Renal cortical epithelial cell (primary cell): ENCODE measurements at regions not wholly inside any gene's neighbourhood (a gene's known extent, or its start where the extent isn't known, plus 50 kb on each side); places are given as distances from the start of the nearest gene placed in this dataset.
A peak's percentile ranks its signal among the peaks of the same experiment; 100 is the strongest.

Experiments used
- DNase-seq: peaks from one replicate; pipeline ENCODE4 v3.0.0-alpha.2; 2011; ENCODE audit warnings: low read depth

DNA sequence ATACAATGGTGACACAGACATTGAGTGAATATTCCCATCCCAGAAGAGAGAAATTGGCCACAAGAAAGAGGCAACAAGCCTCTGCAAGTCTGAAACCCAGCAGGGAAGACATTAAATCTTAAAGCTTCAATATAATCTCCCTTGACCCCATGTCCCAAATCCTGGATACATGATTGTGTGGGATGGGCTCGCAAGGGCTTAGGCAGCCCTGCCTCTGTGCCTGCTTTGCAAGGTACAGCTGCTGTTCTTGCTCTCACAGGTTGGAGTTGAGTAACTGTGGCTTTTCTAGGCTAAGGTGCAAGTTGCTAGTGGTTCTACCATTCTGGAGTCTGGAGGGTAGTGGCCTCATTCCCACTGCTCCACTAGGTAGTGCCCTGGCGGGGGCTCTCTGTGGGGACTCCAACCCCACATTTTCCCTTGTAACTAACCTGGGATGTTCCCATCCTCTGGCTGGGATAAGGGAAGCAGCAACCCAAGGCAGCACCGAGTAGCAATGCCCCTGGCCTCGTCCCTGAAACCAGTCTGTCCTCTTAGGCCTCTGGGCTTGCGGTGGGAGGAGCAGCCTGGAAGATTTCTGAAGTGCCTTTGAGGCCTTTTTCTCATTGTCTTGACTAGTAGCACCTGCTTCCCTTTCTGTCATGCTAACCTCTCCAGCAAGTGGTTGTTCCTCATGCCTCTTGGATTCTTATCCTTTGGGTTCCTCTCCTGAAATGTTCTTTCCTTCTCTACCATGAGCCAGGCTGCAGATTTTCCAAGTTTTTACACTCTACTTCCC lies 90.0 kb downstream of the FAM174B start:
- no peak for DNase-seq

DNA sequence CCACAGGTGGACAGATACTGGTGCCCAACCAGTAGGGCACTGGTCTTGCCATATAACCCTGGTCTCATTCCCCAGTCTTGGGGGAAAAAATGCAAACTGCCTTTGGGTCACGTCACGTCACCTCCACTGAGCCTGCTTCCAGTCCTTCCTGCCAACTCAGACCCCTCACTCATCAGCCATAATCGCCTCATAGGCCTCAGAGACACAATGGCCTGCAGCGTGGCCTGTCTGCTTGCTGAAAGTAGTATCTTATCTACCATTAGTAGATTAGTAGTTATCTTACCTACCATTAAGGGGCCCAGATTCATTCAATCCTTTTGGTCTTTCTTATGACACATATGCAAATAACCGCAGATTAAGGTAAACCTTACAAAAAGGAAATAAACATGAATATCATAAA lies 93.8 kb downstream of the FAM174B start:
- DNase-seq = no peak

DNA sequence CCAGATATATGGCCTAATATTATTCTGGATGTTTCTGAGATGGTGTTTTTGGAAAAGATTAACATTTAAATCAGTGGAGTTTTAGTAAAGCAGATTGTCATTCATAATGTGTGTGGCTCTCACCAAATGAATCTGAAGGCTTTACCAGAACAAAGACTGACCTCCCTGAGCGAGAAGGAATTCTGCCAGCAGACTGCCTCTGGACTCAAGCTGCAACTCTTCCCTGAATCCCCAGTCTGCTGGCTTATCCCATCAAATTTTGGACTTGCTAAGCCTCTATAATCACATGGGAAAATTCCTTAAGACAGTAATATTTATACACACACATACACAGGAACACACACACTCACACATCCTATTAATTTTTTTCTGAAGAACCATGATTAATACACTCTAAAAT lies 102.3 kb downstream of the FAM174B start:
- DNase-seq = no peak

DNA sequence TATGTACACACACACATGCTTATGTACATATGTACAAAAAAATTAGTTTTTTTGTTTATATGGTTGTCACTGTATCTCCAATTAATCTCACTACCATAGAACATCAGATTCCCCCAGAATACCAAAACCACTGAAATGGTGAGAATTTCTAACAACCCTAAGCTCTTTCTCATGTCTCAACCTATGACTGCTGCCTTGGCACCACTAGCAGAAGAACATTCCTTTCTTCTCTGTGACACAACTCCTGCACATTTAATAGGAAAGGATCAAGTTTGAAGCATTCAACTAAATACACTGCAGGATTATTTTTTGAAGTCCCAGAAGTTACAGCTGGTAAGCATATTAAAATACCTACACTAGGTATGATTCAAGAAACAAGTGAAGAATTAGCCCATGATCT lies 109.6 kb downstream of the FAM174B start:
- DNase-seq = no peak

DNA sequence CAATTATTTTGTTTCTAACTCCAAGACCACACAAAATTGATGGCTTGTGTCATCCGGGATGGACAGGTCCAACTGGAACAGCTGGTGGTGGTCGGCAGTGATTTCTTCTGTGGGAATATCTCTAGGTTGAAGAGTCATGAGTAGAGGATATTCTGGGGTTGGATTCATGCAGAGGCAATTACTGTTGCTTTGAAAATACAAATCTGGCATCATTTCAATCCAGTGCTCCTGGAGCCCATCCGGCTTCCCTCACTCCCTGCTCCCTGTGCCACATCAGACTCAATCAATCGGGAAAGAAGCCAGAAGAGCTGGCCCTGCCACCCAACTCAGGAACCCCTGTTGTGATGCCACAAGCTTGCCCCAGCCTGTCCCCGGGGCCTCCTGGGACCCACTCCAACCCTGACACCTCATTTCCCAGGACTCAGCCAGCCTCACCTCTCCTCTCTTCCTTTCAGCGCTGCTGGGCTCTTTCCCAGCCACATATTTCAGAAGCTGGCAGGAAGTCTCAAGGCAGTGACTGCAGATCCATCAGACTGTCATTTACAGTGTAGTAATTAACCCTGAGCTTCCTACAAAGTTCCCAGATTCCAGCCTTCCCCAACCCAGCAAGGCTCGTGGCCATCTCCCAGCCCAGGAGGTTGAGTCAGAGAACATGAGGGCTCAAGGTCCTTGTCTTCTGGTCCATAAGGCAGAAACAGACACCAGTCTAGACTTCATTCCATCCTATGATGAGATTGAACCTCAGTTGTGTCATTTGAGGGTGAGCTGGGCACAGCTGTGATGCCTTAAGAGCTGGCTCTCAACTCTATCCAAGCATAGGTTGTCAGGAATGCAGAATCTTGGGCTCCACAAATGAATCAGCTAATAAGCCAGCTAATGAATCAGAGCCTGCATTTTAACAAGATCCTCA lies 114.0 kb downstream of the FAM174B start:
- no peak for DNase-seq

DNA sequence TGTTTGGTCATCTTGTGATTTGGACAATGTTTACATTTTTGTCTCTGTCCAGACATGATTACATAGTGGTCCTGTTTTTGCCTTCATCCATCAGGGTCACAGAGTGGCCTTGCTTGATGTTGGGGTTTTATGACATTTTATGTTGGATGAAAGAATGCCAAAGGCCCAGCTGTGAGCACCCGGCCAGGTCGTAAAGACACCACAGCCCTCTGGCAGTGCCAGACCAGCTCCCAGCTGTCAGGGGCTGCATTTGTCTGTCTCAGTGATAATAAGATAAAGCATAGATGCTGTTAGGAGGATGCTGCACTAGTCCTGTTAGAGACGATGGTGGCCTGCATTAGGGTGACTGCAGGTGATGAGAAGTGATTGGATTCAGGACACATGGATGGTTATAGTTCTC lies 117.5 kb downstream of the FAM174B start:
- DNase-seq = no peak

DNA sequence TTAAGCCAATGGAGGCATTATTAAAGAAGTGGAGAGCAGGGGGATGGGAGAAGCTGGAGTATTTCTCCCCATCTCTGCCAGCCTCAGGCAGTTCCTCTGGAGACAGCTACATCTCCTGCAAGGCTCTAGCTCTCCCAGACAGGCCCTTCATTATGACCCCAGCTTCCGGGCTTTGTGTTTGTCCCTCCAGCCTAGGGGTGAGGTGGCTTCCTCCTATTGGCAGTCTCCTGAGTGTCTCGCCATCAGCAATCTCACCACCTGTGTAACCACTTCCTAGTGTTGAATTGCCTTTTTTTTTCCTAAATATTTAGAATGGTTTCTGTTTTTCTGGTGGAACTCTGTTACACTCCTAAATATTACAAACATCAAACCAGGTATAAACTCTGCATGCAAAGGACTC lies 122.3 kb downstream of the FAM174B start:
- DNase-seq = no peak

DNA sequence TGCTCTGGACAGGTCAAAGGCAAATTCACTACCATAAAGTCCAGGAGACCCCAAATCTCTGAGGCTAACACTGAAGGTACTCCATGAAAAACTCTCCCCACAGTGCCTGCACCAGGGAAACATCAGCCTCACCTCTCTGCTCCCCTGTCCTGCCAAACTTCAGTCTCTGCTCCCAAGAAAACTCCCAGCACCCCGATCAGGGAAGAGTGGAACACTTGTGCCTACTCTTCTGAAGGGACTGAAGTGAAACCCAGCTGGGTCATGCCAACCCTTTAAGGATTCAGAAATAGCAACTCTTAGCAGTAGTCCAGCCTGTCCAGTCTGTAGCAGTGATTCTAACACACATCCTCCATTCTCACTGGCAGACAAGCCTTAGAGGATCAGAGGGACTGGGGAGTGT lies 124.2 kb downstream of the FAM174B start:
- DNase-seq = no peak

DNA sequence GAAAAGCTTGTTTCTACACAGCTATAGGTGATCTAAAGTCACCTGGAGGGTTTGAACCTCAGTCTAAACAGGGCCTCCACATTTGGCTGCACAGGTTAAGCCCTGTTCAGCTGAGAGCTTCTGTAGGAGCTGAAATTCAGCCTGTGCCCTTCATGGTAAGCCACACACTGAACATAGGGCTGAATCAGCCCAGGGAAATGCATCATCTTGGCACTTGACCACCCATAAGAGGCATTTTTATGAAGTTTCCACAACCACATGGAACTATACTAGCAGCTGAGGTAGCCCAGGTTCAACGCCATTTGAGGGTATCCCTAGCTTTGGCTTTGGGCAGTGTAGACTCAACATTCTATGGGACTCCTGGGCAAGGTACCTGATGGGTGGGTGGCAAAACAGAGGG lies 126.8 kb downstream of the FAM174B start:
- no peak for DNase-seq

DNA sequence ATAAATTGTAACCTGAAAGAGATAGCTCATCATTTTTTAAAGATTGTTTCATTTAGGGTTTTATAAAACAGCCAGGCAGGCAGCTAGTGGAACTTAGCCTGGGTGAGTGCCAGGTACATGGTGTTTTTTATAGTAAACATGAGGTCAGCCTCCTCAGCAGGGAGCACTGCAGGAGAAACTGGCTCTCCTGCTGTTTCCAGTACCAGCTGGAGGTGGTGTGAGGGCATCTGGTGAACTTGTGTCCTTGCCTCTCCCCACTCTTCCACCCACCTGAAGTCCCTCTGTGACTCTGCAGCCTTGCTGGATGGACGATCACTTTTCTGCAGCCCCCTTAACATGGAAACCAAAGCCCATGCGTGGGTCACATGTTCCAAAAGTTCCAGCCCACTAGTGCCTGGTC lies 128.4 kb downstream of the FAM174B start:
- peak; percentile 51 for DNase-seq

DNA sequence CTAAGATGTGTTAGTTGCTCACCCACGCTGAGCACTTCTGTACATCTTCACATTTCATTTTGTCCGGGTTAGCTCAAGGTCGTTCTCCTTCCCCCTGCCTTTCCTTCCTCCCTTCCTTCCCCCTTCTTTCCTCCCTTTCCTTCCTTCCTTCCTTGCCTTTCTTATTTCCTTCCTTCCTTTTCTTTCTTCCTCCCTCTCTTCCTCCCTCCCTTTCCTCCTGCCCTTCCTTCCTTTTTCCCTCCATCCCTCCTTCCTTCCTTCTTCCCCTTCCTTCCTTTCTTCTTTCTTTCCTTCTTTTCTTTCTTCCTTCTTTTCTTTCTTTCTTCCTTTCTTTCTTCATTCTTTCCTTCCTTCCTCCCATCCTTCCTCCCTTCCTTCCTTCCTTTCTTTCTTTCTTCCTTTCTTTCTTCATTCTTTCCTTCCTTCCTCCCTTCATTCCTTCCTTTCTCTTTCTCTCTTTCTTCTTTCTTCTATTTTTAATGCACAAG lies 129.8 kb downstream of the FAM174B start:
- no peak for DNase-seq

DNA sequence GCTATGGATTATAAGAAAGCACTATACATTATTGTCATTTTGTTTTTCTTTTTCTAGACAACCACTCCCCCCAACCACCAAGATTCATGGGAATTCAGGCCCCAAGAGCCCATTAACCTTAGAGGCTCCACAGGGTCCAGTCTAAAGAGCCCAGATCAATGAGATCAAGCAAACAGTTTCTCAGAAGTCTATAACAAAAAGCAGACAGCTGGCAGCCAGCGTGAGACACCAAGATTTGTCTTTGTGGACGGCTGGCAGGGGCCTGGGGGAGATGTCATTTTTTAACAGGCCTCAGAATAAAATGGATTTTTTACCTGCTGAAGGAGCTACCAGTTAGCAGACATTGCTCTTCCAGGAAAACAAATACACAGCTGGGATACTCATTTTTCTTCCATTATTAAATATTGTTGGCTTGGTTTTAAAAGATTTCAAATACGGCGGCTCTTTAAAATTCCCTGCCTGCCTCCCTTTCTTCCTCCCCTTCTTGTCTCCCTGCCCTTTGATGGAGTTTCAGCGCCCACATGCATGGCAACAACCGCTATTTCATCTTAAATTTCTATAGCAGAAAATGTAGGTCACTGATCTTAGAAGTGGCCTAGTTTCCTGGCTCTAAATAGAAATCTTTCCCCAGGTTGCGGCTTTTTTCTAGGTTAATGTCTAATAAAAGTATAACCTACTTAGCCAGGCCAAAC lies 130.6 kb downstream of the FAM174B start:
- no peak for DNase-seq

DNA sequence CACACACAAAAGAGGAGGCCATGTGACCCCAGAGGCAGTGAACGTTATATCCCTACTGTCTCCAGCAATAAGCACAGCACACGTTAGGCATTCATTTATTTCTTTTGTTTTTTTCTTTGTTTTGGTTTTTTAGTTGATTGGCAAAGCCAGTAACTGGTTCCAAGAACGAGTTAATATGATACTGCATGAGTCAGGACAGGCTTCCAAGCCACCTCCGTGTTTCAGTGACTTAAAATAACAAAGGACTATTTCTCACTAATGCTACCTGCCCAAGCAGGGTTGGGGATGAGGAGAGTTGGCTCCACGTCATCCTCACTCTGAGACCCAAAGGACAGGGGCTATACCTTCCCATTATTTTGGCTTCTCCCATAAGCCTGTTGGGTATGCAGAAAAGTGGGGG lies 130.5 kb downstream of the ST8SIA2 start:
- peak; percentile 78 for DNase-seq

DNA sequence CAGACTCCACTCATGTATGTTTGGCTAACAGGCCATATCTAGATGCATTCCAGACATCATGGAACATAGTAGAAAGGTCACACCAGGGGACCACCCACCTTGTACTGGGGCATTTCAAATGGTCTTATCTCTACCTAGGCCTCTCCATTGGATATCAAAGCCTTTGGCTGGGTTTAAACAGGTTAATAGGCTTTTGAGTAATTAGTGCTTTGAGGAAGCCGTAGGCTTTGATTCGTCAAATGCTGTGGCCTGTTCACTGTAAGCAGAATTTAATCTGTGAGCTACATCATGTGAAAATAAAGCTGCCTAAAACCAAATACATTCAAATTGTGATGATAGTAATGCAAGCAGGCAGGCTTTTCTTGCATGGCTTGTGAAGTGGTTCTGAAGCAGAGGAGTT lies 129.5 kb downstream of the ST8SIA2 start:
- DNase-seq = no peak

DNA sequence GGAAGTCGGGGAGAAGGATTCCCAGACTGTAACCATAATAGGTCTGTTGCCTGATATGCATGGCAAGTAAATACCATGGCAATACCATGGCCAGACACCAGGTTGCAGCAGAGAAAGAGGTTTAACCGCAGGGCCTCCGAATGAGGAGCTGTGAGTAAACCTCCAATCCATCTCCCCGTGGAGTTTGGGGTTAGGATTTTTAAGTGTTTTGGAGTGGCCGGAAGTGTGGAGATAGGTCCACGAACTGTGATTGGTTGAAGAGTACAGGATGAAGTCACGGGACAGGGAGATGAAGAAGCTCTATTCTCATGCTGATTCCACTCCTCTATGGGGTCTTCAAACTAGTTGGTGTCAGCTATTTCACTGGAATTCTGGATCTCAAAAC lies 127.9 kb downstream of the ST8SIA2 start:
- DNase-seq = peak; percentile 72

DNA sequence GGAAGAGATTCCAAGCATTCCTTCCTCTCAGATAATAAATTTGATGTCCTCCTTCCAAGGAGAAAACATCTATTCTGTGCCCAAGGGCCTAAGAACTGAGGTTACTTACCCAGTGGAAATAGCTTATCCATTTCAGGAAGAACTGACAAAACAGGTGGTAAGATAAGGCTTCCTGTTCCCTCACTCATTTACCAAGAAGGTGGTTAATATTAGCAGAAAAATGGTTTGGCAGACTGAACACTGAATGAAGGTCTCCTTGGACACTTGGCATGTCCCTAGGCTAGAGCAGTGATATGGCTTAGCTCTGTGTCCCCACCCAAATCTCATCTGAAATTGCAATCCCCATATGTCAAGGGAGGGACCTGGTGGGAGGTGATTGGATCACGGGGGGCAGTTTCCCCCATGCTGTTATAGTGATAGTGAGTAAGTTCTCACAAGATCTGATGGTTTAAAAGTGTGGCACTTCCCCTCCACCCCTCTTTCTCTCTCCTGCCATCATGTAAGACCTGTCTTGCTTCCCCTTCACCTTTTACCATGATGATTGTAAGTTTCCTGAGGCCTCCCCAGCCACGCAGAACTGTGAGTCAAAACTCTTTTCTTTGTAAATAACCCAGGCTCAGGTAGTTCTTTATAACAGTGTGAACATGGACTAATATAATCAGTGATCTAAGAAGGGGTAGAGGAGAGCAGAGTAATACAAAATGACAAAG lies 127.4 kb downstream of the ST8SIA2 start:
- DNase-seq = peak; percentile 27

DNA sequence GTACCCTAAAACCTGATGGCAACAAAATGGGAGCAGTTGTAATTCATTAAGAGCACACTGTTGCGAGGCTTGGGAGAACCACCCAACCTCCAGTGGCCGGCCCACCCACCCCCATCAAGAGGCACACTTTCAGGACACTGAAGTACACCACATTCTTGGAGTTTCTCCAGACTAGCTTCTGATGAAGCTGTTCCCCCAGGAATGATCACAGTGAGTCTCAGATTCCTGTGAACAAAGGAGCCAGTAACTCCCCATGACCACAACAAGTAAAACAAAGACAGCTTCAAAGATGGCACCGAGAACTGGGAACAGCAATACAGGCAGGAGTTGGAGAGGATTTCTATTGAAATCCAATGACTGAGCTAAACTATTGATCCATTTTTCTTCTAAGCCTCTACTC lies 126.0 kb downstream of the ST8SIA2 start:
- DNase-seq = peak; percentile 85
